GM12874 (cell line): ENCODE measurements at regions not wholly inside any gene's neighbourhood (a gene's known extent, or its start where the extent isn't known, plus 50 kb on each side); places are given as distances from the start of the nearest gene placed in this dataset.

Experiments
- CTCF ChIP-seq: IDR thresholded peaks from 2 replicates; pipeline ENCODE4 v1.5.1; 2011; ENCODE audit warnings: low read depth, mild to moderate bottlenecking, control low read depth, low read length, moderate library complexity; ENCODE audit not compliant: insufficient read depth

GRCh38 chr15:98143116-98143515 is 182.6 kb downstream of the ARRDC4 start:
- TF ChIP-seq CTCF: no peak

- no peak for TF ChIP-seq CTCF
Measured at GRCh38 chr15:98144388-98144787, 183.9 kb downstream of the ARRDC4 start.

GRCh38 chr15:98146031-98146820 is 185.7 kb downstream of the ARRDC4 start:
- no peak for TF ChIP-seq CTCF

GRCh38 chr15:98147415-98147814 is 186.9 kb downstream of the ARRDC4 start:
- TF ChIP-seq CTCF: no peak

GRCh38 chr15:98150084-98150483 is 189.6 kb downstream of the ARRDC4 start:
- TF ChIP-seq CTCF: no peak

- no peak for TF ChIP-seq CTCF
Measured at GRCh38 chr15:98150536-98150935, 190.0 kb downstream of the ARRDC4 start.

GRCh38 chr15:98151096-98151495 is 190.6 kb downstream of the ARRDC4 start:
- TF ChIP-seq CTCF: no peak
